Osteoblast (primary cell): ENCODE measurements at regions not wholly inside any gene's neighbourhood (a gene's known extent, or its start where the extent isn't known, plus 50 kb on each side); places are given as distances from the start of the nearest gene placed in this dataset.

ENCODE experiments used
- DNase-seq: peaks from one replicate; pipeline ENCODE4 v3.0.0; 2011; ENCODE audit warnings: low spot score, mixed read lengths; ENCODE audit not compliant: insufficient read length; ENCODE audit errors: missing footprints
- H2AFZ ChIP-seq: 2 replicates; pipeline ENCODE4 v1.6.0; 2011; ENCODE audit warnings: mild to moderate bottlenecking, low read length
- H3K27ac ChIP-seq: 2 replicates; pipeline ENCODE4 v1.5.1; 2011; ENCODE audit warnings: mild to moderate bottlenecking, low read depth, low read length, moderate library complexity
- H3K27me3 ChIP-seq: 2 replicates; pipeline ENCODE4 v1.6.0; 2012; ENCODE audit warnings: mild to moderate bottlenecking, control low read depth, inconsistent platforms, low read length, moderate library complexity; ENCODE audit not compliant: insufficient read depth
- H3K36me3 ChIP-seq: 2 replicates; pipeline ENCODE4 v1.5.1; 2011; ENCODE audit warnings: mild to moderate bottlenecking, low read length, control low read depth, moderate library complexity; ENCODE audit not compliant: insufficient read depth
- H3K4me1 ChIP-seq: 2 replicates; pipeline ENCODE4 v1.5.1; 2011; ENCODE audit warnings: mild to moderate bottlenecking, low read length, control low read depth, moderate library complexity; ENCODE audit not compliant: insufficient read depth
- H3K4me2 ChIP-seq: 2 replicates; pipeline ENCODE4 v1.6.0; 2011; ENCODE audit warnings: mild to moderate bottlenecking, low read length; ENCODE audit not compliant: insufficient read depth
- H3K4me3 ChIP-seq: fragments of 200-600 bp; sonication (generic); 3 replicates; pipeline ENCODE4 v1.5.1; 2012; ENCODE audit warnings: mild to moderate bottlenecking, low read length, inconsistent platforms; ENCODE audit not compliant: insufficient read depth
- H3K79me2 ChIP-seq: 2 replicates; pipeline ENCODE4 v1.6.0; 2012; ENCODE audit warnings: mild to moderate bottlenecking, low read length, control low read depth, inconsistent platforms; ENCODE audit not compliant: insufficient read depth
- H3K9me3 ChIP-seq: 2 replicates; pipeline ENCODE4 v1.5.1; 2011; ENCODE audit warnings: low read depth, low read length, control low read depth
- H4K20me1 ChIP-seq: 2 replicates; pipeline ENCODE4 v1.6.0; 2012; ENCODE audit warnings: mild to moderate bottlenecking, low read length, control low read depth; ENCODE audit not compliant: insufficient read depth
- TF ChIP-seq, protein P1 (sequence below): IDR thresholded peaks from 2 replicates; pipeline ENCODE4 v1.5.1; 2011; ENCODE audit warnings: mild to moderate bottlenecking, low read depth, low read length, moderate library complexity; ENCODE audit errors: extremely low read depth

DNA sequence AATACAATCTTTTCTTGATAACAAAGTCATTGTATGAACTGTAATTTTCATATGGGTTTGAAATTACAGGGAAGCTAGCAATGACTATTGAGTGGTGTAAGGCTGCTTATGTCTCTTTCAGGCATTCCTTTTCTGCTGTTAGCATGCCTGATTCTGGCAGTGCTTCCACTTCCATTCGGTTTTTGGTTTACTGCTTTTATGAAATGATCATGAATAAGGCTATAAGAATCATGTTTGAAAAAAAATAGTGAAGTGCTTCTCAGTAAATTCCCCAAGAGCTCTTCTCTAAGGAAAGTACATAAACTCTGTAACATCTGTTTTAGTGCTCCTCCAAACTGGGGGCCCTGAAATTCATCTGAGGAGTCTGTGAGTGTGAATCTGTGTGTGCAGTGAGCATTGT is 434.0 kb upstream of the RGS6 start:
- H3K4me3 ChIP-seq, result no peak overlapping the region
- peaks cover 95% of the 10 kb centered on the region for H3K79me2 ChIP-seq
- H3K27me3 ChIP-seq, result no peaks in the 10 kb centered on the region
- H3K9me3 ChIP-seq, result no peaks in the 10 kb centered on the region
- TF ChIP-seq, protein P1, sequence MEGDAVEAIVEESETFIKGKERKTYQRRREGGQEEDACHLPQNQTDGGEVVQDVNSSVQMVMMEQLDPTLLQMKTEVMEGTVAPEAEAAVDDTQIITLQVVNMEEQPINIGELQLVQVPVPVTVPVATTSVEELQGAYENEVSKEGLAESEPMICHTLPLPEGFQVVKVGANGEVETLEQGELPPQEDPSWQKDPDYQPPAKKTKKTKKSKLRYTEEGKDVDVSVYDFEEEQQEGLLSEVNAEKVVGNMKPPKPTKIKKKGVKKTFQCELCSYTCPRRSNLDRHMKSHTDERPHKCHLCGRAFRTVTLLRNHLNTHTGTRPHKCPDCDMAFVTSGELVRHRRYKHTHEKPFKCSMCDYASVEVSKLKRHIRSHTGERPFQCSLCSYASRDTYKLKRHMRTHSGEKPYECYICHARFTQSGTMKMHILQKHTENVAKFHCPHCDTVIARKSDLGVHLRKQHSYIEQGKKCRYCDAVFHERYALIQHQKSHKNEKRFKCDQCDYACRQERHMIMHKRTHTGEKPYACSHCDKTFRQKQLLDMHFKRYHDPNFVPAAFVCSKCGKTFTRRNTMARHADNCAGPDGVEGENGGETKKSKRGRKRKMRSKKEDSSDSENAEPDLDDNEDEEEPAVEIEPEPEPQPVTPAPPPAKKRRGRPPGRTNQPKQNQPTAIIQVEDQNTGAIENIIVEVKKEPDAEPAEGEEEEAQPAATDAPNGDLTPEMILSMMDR, result no peak
- peaks cover 22% of the 10 kb centered on the region for H3K4me1 ChIP-seq
- H4K20me1 ChIP-seq, result no peaks in the 10 kb centered on the region
- peaks cover 4% of the 10 kb centered on the region for H3K36me3 ChIP-seq
- DNase-seq, result peak; percentile 73
- H2AFZ ChIP-seq, result no peak overlapping the region
- H3K27ac ChIP-seq, result peak overlapping the region; percentile 63
- H3K4me2 ChIP-seq, result peak overlapping the region; percentile 57

DNA sequence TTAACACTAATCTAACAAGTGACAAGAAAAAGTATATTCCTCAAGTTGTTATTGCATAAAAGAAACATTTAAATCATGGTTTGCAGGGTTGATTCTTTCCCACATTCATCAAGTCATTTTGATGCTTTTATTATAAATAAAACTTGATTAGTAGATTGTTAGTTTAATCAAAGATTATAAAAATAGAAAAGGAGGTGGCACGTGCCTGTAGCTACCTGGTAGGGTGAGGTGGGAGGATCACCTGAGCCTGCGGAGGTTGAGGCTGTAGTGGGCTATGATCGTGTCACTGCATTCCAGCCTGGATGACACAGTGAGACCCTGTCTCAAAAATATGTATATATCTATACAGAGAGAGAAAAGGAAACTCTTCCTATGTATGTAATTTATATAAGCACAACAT is 433.2 kb upstream of the RGS6 start:
- Histone ChIP-seq H3K4me1 (peaks cover 18% of the 10 kb centered on the region), H3K4me2 (no peak overlapping the region), H2AFZ (no peak overlapping the region), H3K27ac (peak overlapping the region; percentile 63), H3K27me3 (no peaks in the 10 kb centered on the region), H4K20me1 (no peaks in the 10 kb centered on the region), H3K4me3 (no peak overlapping the region), H3K36me3 (peaks cover 4% of the 10 kb centered on the region), H3K9me3 (no peaks in the 10 kb centered on the region), H3K79me2 (peaks cover 92% of the 10 kb centered on the region)
- TF ChIP-seq, protein P1, result no peak
- no peak for DNase-seq

DNA sequence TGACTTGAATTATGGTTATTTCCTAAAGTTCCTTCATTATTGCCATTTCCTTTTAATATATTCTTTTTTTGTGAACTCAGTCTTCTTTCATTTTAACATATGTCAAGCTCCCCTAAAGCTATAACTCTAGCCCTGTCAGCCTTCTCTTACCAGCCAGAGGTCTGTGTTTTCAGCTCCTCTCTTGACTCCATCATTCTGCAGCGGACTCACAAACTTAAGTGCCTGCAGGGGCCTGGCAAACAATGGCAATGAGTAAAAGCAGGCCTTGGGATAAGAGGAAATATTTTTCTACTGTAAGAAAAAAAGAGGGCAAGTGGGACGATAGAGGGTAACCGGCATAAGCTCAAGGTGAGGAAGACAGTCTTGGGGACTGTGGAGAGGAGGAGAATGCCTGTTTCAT is 424.5 kb upstream of the RGS6 start:
- no peak overlapping the region for H2AFZ ChIP-seq
- H4K20me1 ChIP-seq, result no peaks in the 10 kb centered on the region
- H3K4me3 ChIP-seq, result no peak overlapping the region
- peaks cover under 1% of the 10 kb centered on the region for H3K36me3 ChIP-seq
- H3K4me1 ChIP-seq, result no peaks in the 10 kb centered on the region
- DNase-seq, result no peak
- H3K79me2 ChIP-seq, result peaks cover 85% of the 10 kb centered on the region
- H3K4me2 ChIP-seq, result no peak overlapping the region
- TF ChIP-seq, protein P1, result no peak
- no peak overlapping the region for H3K27ac ChIP-seq
- H3K27me3 ChIP-seq, result no peaks in the 10 kb centered on the region
- H3K9me3 ChIP-seq, result no peaks in the 10 kb centered on the region

DNA sequence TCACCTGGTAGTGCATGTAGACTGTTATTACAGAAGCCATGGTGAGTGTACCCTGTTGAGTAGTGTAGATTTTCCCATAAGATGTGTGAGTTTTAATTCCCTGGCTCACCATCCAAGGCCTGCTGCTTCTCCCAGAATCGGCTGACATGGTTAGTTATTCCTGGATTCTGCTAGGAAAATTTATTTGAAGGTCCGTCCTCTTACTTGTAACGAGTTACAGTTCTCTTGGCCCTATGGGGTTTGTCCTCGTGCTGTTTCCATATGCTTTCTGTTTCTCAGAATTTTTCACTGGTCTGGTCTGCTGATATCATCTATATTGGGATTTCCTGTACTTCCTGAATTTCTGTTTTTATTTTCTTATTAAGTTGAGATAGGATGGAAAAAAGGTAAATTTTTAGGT is 423.3 kb upstream of the RGS6 start:
- Histone ChIP-seq H3K27ac (no peak overlapping the region), H3K27me3 (no peaks in the 10 kb centered on the region), H3K4me3 (no peak overlapping the region), H3K9me3 (no peaks in the 10 kb centered on the region), H3K79me2 (peaks cover 87% of the 10 kb centered on the region), H3K36me3 (peaks cover 9% of the 10 kb centered on the region), H4K20me1 (no peaks in the 10 kb centered on the region), H3K4me2 (no peak overlapping the region), H3K4me1 (no peaks in the 10 kb centered on the region), H2AFZ (no peak overlapping the region)
- TF ChIP-seq, protein P1, result no peak
- DNase-seq, result no peak
